Fibroblast of villous mesenchyme (primary cell): ENCODE measurements at regions not wholly inside any gene's neighbourhood (a gene's known extent, or its start where the extent isn't known, plus 50 kb on each side); places are given as distances from the start of the nearest gene placed in this dataset.
"Not testable (repeated sequence)": the region's sequence is repeated elsewhere in the genome, so short reads cannot be mapped to it uniquely, and the experiment has no call there.

Experiments
- DNase-seq: peaks from one replicate; pipeline ENCODE4 v3.0.0-alpha.2; 2010; ENCODE audit warnings: low read depth
- H3K4me3 ChIP-seq: 2 replicates; pipeline ENCODE4 v1.5.1; 2011; ENCODE audit warnings: low read depth, mild to moderate bottlenecking, low read length
- CTCF ChIP-seq: IDR thresholded peaks from 2 replicates; pipeline ENCODE4 v1.5.1; 2012; ENCODE audit warnings: low read depth, mild to moderate bottlenecking, low read length; ENCODE audit not compliant: insufficient read depth

DNA sequence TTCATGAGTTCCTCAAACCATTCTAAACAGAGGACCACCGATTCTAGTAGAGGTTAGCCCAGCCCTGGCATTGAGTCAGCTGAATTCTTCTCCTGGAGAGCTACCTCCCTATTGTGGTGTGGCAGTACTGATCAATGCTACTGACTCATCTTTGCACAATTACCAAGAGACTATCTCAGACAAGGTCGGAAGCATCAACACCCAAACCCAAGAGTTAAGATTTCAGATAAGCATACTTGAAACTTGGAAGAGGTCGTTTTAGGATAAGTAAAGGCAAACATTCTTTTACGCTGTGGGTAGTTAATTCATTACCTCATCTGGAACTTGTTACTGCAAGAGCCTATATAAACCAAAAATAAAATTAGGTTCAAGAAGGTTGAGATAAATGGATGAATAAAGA is 154.6 kb upstream of the NRBF2 start:
- no peak for TF ChIP-seq CTCF
- DNase-seq = peak; percentile 23
- no peak overlapping the region for H3K4me3 ChIP-seq

- DNase-seq, H3K4me3 ChIP-seq: not testable (repeated sequence)
Observed at GRCh38 chr10:62974795-62975194, 158.3 kb upstream of the NRBF2 start.

GRCh38 chr10:62972103-62972502 is 155.9 kb upstream of the EGR2 start:
- DNase-seq = peak; percentile 18
- no peak for TF ChIP-seq CTCF
- H3K4me3 ChIP-seq = no peak overlapping the region

DNA sequence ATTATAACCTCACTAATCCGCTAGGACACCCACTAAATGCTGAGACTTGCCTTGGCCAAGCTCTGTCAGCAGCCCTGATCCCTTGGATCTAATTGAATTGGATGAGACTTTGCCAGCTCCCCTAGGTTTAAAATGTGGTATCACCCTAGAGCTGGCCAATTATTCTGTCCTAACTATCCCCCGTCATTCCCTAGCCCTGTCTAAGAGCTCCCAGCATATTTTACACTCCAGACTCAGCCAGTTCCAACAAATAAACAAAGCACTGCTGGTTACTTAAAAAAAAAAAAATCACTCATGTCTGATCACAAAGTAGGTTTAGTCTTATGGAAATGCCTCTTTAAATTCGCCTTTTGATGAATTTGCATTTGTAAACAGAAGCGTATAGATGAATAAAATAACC is 147.9 kb upstream of the EGR2 start:
- TF ChIP-seq CTCF = no peak
- DNase-seq = no peak
- H3K4me3 ChIP-seq = no peak overlapping the region

DNA sequence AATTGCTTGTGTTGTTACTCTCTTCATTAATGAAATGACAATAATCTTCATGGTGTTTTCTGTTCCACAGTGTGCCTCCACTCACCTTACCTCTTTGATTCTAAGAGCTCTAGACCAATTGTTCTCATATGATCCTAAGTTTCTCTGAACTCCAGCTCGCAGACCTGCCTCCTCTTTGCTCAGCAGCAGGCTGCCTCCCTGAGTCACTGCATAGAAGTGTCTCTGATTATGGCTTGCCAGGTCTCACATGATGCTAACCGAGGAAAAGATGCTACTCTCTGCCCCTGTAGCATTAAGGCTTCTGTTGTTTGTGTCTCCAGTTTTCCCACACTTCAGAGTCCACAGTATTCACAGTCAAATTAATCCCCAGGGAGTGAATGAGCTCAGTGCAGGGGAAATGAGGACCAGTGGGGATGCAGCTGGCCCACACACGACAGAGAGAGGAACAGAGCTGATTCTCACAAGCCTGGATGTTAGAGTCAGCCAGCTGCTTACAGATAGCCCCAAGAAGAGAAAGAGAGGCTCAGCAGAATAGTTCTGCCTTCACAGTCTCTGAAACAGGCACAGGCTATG is 145.9 kb upstream of the EGR2 start:
- no peak for TF ChIP-seq CTCF
- no peak overlapping the region for H3K4me3 ChIP-seq
- DNase-seq = no peak

DNA sequence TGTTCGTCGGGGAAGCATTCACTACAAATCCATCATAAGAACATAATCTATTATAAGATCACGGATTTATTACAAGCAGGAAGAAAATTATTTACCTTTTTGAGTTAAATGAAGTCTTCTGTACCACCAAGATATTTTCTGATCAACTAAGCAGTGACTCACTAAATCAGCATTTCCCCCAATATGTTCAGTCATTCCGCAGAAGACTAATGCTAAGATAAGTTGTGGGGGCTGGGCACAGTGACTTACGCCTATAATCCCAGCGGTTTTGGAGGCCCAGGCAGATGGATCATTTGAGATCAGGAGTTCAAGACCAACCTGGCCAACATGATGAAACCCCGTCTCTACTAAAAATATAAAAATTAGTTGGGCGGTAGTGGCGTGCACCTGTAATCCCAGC is 144.2 kb upstream of the EGR2 start:
- no peak overlapping the region for H3K4me3 ChIP-seq
- peak; percentile 21 for DNase-seq
- TF ChIP-seq CTCF = no peak

- peak; percentile 10 for DNase-seq
- no peak for TF ChIP-seq CTCF
- H3K4me3 ChIP-seq = no peak overlapping the region
Observed at GRCh38 chr10:62959553-62959952, 143.4 kb upstream of the EGR2 start.

DNA sequence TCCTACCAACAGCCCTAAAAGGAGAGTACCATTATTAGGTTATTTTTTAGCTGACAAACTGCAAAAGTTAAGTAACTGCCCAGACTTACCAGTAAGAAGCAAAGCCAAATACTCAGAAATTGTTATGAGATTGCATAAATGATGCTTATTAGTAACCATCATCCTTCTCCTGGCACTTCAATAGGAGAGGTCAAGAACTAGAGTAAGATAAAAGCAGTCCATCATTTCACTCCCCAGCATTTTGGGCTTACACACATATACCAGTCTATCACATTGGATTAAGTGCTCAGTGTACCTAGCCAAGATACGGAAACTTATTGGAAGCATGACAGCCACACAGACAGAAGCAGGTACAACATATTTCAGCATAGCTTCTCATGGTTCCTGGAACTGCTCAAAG is 142.8 kb upstream of the EGR2 start:
- TF ChIP-seq CTCF = no peak
- no peak for DNase-seq
- no peak overlapping the region for H3K4me3 ChIP-seq
